ENCODE measurements at regions not wholly inside any gene's neighbourhood (a gene's known extent, or its start where the extent isn't known, plus 50 kb on each side); places are given as distances from the start of the nearest gene placed in this dataset.
"Not testable (repeated sequence)": the region's sequence is repeated elsewhere in the genome, so short reads cannot be mapped to it uniquely, and the experiment has no call there.

DNA sequence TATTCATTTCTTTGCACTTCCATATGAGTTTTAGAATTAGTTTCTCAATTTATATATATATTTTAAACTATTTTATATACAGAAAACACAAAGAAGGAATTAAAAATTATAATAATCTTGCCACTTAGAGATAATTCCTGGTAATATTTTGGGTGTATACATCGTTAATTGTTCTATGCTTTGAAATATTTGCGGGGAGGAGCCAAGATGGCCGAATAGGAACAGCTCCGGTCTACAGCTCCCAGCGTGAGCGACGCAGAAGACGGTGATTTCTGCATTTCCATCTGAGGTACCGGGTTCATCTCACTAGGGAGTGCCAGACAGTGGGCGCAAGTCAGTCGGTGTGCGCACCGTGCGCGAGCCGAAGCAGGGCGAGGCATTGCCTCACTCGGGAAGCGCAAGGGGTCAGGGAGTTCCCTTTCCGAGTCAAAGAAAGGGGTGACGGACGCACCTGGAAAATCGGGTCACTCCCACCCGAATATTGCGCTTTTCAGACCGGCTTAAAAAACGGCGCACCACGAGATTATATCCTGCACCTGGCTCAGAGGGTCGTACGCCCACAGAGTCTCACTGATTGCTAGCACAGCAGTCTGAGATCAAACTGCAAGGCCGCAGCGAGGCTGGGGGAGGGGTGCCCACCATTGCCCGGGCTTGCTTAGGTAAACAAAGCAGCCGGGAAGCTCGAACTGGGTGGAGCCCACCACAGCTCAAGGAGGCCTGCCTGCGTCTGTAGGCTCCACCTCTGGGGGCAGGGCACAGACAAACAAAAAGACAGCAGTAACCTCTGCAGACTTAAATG lies 197.1 kb upstream of the HAAO start:
- H3K27ac Mint-ChIP-seq; H3K9me3 Mint-ChIP-seq; H3K36me3 Mint-ChIP-seq (ENCODE audit: low read depth); H3K27me3 Mint-ChIP-seq; H3K4me1 Mint-ChIP-seq (ENCODE audit: low read depth); H3K4me3 Mint-ChIP-seq: not testable (repeated sequence)

- not testable (repeated sequence) for H3K4me1 Mint-ChIP-seq (ENCODE audit: low read depth); H3K9me3 Mint-ChIP-seq; H3K27ac Mint-ChIP-seq; H3K36me3 Mint-ChIP-seq (ENCODE audit: low read depth); H3K4me3 Mint-ChIP-seq; H3K27me3 Mint-ChIP-seq
Measured at GRCh38 chr2:42988055-42988454, 195.7 kb upstream of the HAAO start.

DNA sequence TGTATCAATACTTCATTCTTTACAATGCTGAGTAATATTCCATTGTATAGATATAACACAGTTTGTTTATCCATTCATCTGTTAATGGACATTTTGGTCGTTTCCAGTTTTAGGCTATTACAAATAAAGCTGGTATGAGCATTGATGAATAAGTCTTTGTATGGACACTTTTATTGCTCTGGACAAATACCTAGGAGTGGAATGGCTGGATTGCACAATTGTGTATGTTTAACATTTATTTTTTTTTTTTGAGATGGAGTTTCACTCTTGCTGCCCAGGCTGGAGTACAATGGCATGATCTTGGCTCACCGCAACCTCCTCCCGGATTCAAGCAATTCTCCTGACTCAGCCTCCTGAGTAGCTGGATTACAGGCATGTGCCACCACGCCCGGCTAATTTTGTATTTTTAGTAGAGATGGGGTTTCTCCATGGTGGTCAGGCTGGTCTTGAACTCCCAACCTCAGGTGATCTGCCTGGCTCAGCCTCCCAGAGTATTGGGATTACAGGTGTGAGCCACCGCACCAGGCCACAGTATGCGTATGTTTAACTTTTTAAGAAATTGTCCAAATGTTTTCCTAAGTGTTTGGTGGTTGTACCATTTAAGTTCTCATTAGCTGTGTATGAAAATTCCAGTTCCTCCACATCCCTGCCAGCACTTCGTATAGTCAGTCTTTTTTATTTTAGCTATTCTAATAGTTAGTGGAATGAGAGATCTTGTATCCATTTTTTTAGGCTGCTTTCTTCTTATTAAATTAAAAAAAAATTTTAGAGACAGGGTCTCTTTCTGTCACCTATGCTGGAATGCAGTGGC lies 194.9 kb upstream of the HAAO start:
- no peak overlapping the region for H3K27ac Mint-ChIP-seq
- no peaks in the 10 kb centered on the region for H3K4me1 Mint-ChIP-seq (ENCODE audit: low read depth)

DNA sequence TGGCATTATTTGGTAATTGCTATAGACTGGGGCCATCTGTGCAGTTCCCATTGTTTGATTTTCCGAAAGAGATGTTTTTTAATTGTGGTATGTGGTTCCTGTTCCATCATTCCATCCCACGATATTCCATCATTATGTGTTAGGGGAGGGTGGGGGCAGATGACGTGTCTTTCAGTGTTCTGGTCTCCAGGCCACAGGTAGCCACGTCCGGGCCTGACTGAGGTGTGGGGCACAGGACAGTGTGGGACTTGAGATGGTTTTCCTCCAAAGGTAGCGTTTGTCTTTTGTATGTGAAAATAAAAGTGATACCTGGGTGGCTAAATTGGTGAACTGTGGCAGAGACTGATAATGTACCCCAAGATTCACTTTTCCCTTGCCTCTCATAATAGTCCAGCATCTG lies 192.2 kb upstream of the HAAO start:
- no peaks in the 10 kb centered on the region for H3K9me3 Mint-ChIP-seq
- H3K27me3 Mint-ChIP-seq = no peaks in the 10 kb centered on the region
- no peak overlapping the region for H3K27ac Mint-ChIP-seq
- H3K4me1 Mint-ChIP-seq (ENCODE audit: low read depth) = no peaks in the 10 kb centered on the region
- H3K4me3 Mint-ChIP-seq = no peak overlapping the region
- no peaks in the 10 kb centered on the region for H3K36me3 Mint-ChIP-seq (ENCODE audit: low read depth)

More for the DNA sequence above, 194.9 kb upstream of the HAAO start:
- H3K4me3 Mint-ChIP-seq = no peak overlapping the region
- no peaks in the 10 kb centered on the region for H3K36me3 Mint-ChIP-seq (ENCODE audit: low read depth)
- H3K9me3 Mint-ChIP-seq = no peaks in the 10 kb centered on the region
- no peaks in the 10 kb centered on the region for H3K27me3 Mint-ChIP-seq

GRCh38 chr2:42984081-42984480 lies 191.7 kb upstream of the HAAO start:
- Mint-ChIP-seq H3K27ac (no peak overlapping the region), H3K36me3 (ENCODE audit: low read depth) (no peaks in the 10 kb centered on the region), H3K27me3 (no peaks in the 10 kb centered on the region), H3K9me3 (no peaks in the 10 kb centered on the region), H3K4me1 (ENCODE audit: low read depth) (no peaks in the 10 kb centered on the region), H3K4me3 (no peak overlapping the region)

DNA sequence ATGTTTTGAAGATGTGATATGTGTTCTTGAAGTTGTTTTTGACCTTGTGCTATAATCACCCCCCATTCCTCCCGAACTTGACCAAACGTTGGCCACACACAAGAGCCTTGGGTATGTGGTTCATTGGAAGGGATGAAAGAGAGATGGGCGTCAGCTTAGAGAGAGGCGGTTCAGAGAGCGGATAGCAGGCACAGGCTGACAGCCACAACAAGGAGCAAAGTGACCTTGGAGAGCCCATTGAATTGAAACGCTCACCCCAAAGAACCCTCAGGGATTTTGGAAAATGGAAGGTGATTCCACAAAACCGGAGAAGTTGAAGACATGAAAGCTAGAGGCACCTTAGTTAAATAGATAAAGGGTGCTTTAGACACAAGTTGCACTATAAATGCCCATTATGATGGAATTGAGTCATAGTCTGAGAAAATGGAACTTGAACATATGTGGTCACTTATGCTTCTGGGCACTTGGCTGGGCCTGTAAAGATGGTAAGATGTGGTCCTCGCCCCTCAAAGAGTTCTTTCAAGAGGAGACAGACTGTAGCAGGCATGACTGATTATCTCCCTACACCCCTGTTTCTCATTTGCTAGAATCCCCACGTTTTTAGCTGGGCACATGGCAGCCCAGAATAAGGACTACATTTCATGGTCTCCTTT lies 188.5 kb upstream of the HAAO start:
- Mint-ChIP-seq H3K27ac (no peak overlapping the region), H3K9me3 (no peaks in the 10 kb centered on the region), H3K36me3 (ENCODE audit: low read depth) (no peaks in the 10 kb centered on the region), H3K4me3 (no peak overlapping the region), H3K4me1 (ENCODE audit: low read depth) (peaks cover 9% of the 10 kb centered on the region), H3K27me3 (no peaks in the 10 kb centered on the region)

DNA sequence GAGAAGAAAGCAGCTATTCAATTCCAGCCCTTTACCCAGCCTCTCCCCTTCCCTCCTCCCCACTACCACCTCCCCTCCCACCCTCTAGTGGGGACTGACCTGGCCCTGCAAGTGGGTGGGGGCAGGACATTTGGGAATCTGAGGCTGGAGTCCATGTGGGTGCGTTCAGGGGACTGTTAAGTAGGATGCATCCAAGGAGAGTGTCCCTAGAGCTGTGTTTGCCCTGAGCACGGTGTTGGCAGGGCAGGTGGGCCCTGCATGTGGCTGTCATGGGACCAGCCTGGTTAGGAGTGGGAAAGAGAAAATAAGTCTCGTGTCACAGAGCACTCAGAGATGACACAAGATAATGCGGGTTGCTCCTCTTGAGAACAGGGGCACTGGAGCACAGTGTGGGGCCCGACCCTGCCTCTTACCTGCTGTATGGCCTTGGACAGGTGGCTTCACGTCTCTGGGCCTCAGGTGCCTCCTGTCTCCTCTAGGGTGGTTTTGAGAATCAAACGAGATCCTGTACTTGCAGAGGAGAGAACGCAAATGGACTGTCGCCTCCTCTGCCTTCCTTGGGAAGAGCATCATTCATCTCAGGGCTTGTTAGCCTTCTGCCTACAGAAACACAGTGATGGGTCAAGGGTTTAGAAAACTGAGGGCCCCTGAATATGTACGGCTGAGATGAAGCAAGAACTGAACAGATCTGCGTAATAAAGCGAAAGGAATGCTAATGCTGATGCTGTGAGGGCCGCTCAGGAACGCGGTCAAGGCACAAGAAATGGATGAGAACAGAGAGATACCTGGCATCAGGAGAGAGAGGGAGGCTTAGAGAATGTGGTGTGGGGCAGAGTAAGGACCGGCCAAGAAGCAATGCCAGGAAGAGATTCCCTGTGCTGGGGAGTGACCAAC lies 187.7 kb upstream of the HAAO start:
- Mint-ChIP-seq H3K4me3 (no peak overlapping the region), H3K9me3 (no peaks in the 10 kb centered on the region), H3K36me3 (ENCODE audit: low read depth) (no peaks in the 10 kb centered on the region), H3K27ac (no peak overlapping the region), H3K4me1 (ENCODE audit: low read depth) (peaks cover 9% of the 10 kb centered on the region), H3K27me3 (no peaks in the 10 kb centered on the region)

GRCh38 chr2:42979416-42979869 lies 187.1 kb upstream of the HAAO start:
- H3K4me1 Mint-ChIP-seq (ENCODE audit: low read depth) = peaks cover 9% of the 10 kb centered on the region
- no peak overlapping the region for H3K4me3 Mint-ChIP-seq

GRCh38 chr2:42978887-42979415 lies 186.6 kb upstream of the HAAO start:
- no peaks in the 10 kb centered on the region for H3K27me3 Mint-ChIP-seq
- H3K4me1 Mint-ChIP-seq (ENCODE audit: low read depth) = peaks cover 9% of the 10 kb centered on the region
- H3K27ac Mint-ChIP-seq = no peak overlapping the region
- H3K36me3 Mint-ChIP-seq (ENCODE audit: low read depth) = no peaks in the 10 kb centered on the region
- H3K4me3 Mint-ChIP-seq = no peak overlapping the region
- no peaks in the 10 kb centered on the region for H3K9me3 Mint-ChIP-seq

More at GRCh38 chr2:42979416-42979869, 187.1 kb upstream of the HAAO start:
- Mint-ChIP-seq H3K9me3 (no peaks in the 10 kb centered on the region), H3K27me3 (no peaks in the 10 kb centered on the region), H3K27ac (no peak overlapping the region), H3K36me3 (ENCODE audit: low read depth) (no peaks in the 10 kb centered on the region)

DNA sequence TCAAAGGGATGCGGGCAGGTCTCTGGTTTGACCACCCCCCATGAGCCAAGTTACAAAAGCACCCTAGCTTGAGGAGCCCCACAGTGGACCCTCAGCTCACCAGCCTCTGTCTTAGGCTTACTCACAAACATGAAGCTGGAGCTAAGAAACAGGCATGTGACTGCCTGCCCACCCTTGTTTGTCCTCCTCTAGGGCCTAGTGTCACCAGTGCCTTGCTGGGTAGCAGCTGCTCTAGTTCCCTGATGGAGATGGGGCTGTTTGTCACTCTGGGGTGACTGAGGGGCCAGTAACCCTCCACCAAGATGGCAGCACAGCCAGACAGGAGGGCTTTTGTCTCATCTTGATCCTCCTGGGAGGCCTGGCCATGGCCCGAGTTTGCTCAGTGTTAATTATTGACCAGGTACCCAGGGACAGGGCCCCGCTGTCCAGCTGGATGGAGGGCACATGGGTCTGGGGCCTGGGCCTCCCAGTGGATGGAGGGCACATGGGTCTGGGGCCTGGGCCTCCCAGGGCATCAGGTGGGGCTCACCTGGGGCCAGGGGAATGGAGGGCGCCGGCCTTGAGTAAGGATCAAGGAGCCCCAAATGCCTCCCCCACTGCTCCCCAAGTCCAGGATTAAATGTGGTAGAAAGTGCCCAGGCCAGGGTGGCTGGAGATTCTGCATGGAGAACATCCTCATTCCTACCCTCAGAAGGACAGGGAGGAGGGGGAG lies 185.9 kb upstream of the HAAO start:
- H3K4me3 Mint-ChIP-seq = no peak overlapping the region
- no peaks in the 10 kb centered on the region for H3K9me3 Mint-ChIP-seq
- no peak overlapping the region for H3K27ac Mint-ChIP-seq
- no peaks in the 10 kb centered on the region for H3K36me3 Mint-ChIP-seq (ENCODE audit: low read depth)
- H3K4me1 Mint-ChIP-seq (ENCODE audit: low read depth) = peaks cover 9% of the 10 kb centered on the region
- no peaks in the 10 kb centered on the region for H3K27me3 Mint-ChIP-seq

DNA sequence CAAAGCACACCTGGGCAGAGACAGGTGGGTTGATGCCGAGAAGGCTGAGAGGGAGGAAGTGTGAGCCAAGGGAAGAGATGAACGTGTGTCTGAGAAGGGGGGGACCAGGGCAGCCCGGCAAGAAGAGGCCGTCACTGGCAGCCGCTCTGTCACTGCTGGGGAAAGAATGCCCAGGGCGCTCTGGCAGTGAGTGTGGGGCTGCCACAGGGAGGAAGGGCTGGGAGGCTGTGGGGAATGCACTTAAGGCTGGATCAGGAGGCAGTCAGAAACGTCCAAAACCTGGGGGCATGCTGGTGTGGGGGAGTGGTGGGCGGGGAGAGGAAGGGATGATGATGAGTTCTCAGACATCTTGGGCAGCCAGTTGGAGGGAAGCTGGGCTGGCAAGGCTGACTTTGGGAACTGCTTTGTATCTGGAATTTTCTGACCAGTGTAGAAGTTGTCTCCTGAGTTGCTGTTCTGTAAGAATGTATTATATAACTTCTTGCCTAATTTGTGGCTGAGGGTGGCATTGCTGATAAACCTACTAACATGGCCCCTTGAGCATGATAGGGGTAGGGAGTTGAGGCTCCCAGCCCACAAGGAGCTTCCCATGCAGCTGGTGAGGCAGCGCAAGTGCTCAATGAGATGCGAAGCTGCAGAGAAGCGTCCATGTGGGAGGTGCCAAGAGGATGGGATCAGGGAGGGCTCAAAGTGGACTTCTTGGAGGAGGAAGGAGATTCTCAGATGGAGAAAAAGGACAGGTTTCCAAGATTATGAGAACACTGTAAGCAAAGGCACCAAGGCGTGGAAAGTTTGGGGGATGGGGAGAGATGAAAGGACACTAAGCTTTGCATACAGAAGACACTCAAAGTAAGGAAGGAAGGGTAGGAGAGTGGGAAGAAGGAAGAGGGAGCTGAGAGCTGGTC lies 185.1 kb upstream of the HAAO start:
- Mint-ChIP-seq H3K27me3 (no peaks in the 10 kb centered on the region), H3K36me3 (ENCODE audit: low read depth) (no peaks in the 10 kb centered on the region), H3K9me3 (no peaks in the 10 kb centered on the region), H3K4me1 (ENCODE audit: low read depth) (peaks cover 12% of the 10 kb centered on the region), H3K4me3 (no peak overlapping the region), H3K27ac (no peak overlapping the region)

DNA sequence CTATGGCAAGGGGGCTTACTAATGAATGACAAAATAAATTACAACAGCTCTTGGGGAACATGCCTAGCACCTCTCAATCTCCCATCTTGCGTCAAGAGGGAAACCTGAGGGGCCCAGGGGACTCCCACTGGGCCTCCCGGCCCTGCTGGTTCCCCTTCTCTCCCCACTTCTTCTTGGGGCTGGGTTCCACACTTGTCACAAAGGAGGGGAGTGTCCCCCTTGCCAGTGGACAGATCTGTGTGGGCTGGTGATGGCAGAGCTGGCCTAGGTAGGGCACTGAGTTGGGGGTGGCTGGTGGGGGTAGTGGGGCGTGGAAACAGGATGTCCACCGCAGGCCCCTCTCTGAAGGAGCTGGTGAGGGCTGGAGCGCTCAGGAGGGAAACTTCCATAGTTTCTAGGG lies 184.0 kb upstream of the HAAO start:
- peaks cover 16% of the 10 kb centered on the region for H3K4me1 Mint-ChIP-seq (ENCODE audit: low read depth)
- H3K27me3 Mint-ChIP-seq = no peaks in the 10 kb centered on the region
- no peaks in the 10 kb centered on the region for H3K9me3 Mint-ChIP-seq
- no peak overlapping the region for H3K4me3 Mint-ChIP-seq
- no peaks in the 10 kb centered on the region for H3K36me3 Mint-ChIP-seq (ENCODE audit: low read depth)
- H3K27ac Mint-ChIP-seq = no peak overlapping the region
